ENCODE measurements at regions not wholly inside any gene's neighbourhood (a gene's known extent, or its start where the extent isn't known, plus 50 kb on each side); places are given as distances from the start of the nearest gene placed in this dataset.
A peak's percentile ranks its signal among the peaks of the same experiment; 100 is the strongest.

DNA sequence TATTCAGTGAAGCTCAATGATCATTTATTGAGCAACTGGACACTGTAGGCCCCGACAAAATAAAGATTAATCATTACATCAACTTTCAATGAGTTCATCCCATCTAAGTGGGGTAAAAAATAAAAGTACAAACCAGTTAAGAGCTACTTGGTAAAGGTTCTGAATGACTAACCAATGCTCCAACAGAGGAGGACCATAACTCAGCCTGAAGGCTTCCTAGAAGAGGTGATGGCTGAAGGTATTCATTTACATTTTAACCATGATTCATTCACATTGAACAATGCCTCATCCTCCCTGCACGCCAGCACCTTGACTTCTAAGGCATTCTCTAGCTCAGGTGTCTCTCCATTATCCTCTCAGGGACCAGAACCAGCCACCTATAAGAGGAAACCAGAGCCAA is 201.4 kb downstream of the ZNF462 start:
- Histone ChIP-seq H3K36me3 (no peaks in the 10 kb centered on the region), H3K4me1 (no peaks in the 10 kb centered on the region), H3K4me3 (no peak overlapping the region), H3K27me3 (no peaks in the 10 kb centered on the region), H3K9me3 (no peaks in the 10 kb centered on the region), H3K27ac (no peak overlapping the region)
- no peak for DNase-seq
- WGBS, 2 donors = 83 to 90% methylated on average over 2 of the region's 2 CpGs
- TF ChIP-seq POLR2AphosphoS5 (IDR thresholded peaks at IDR 0.05) (no peak), EP300 (IDR thresholded peaks at IDR 0.05) (no peak), POLR2A (IDR thresholded peaks at IDR 0.05) (no peak), CTCF (IDR thresholded peaks at IDR 0.05) (no peak)
- ATAC-seq (ENCODE audit: low FRiP score in 2 of 2) = no peak

GRCh38 chr9:107065549-107065948 is 202.6 kb downstream of the ZNF462 start:
- DNase-seq = no peak
- H3K27ac ChIP-seq = no peak overlapping the region
- ATAC-seq (ENCODE audit: low FRiP score in 2 of 2) = no peak
- TF ChIP-seq EP300 (IDR thresholded peaks at IDR 0.05) (no peak), POLR2A (IDR thresholded peaks at IDR 0.05) (no peak), CTCF (IDR thresholded peaks at IDR 0.05) (no peak), POLR2AphosphoS5 (IDR thresholded peaks at IDR 0.05) (no peak)
- H3K4me3 ChIP-seq = no peak overlapping the region
- 75 to 78% methylated on average over 2 of the region's 2 CpGs for WGBS, 2 donors
- H3K9me3 ChIP-seq = no peaks in the 10 kb centered on the region
- H3K27me3 ChIP-seq = no peaks in the 10 kb centered on the region
- no peaks in the 10 kb centered on the region for H3K4me1 ChIP-seq
- no peaks in the 10 kb centered on the region for H3K36me3 ChIP-seq

- H3K27ac ChIP-seq = no peak overlapping the region
- 63 to 73% methylated on average over 5 to 6 of the region's 6 CpGs for WGBS, 2 donors
- no peaks in the 10 kb centered on the region for H3K27me3 ChIP-seq
- ATAC-seq (ENCODE audit: low FRiP score in 2 of 2) (no peak), DNase-seq (peak in 1 of 2 donors; percentile 23)
- H3K9me3 ChIP-seq = no peaks in the 10 kb centered on the region
- no peak overlapping the region for H3K4me3 ChIP-seq
- no peaks in the 10 kb centered on the region for H3K36me3 ChIP-seq
- no peak for TF ChIP-seq CTCF (IDR thresholded peaks at IDR 0.05)
- no peak for TF ChIP-seq POLR2AphosphoS5 (IDR thresholded peaks at IDR 0.05)
- TF ChIP-seq POLR2A (IDR thresholded peaks at IDR 0.05) = no peak
- TF ChIP-seq EP300 (IDR thresholded peaks at IDR 0.05) = no peak
- H3K4me1 ChIP-seq = no peaks in the 10 kb centered on the region
Measured at GRCh38 chr9:107067739-107068416, 204.9 kb downstream of the ZNF462 start.

GRCh38 chr9:107068581-107068980 is 205.6 kb downstream of the ZNF462 start:
- no peaks in the 10 kb centered on the region for H3K27me3 ChIP-seq
- H3K36me3 ChIP-seq = no peaks in the 10 kb centered on the region
- H3K9me3 ChIP-seq = no peaks in the 10 kb centered on the region
- no peak for DNase-seq
- H3K4me1 ChIP-seq = no peaks in the 10 kb centered on the region
- no peak for ATAC-seq (ENCODE audit: low FRiP score in 2 of 2)
- TF ChIP-seq CTCF (IDR thresholded peaks at IDR 0.05) = no peak
- no peak for TF ChIP-seq EP300 (IDR thresholded peaks at IDR 0.05)
- TF ChIP-seq POLR2AphosphoS5 (IDR thresholded peaks at IDR 0.05) = no peak
- TF ChIP-seq POLR2A (IDR thresholded peaks at IDR 0.05) = no peak
- no peak overlapping the region for H3K27ac ChIP-seq
- no peak overlapping the region for H3K4me3 ChIP-seq
- WGBS, 2 donors = 80 to 86% methylated on average over 2 of the region's 2 CpGs

- Histone ChIP-seq H3K9me3 (no peaks in the 10 kb centered on the region), H3K4me1 (no peaks in the 10 kb centered on the region), H3K36me3 (no peaks in the 10 kb centered on the region), H3K4me3 (no peak overlapping the region), H3K27ac (no peak overlapping the region), H3K27me3 (no peaks in the 10 kb centered on the region)
- DNase-seq (no peak), ATAC-seq (ENCODE audit: low FRiP score in 2 of 2) (no peak)
- 63 to 67% methylated on average over 1 of the region's 1 CpG for WGBS, 2 donors
- no peak for TF ChIP-seq POLR2AphosphoS5 (IDR thresholded peaks at IDR 0.05)
- TF ChIP-seq POLR2A (IDR thresholded peaks at IDR 0.05) = no peak
- TF ChIP-seq CTCF (IDR thresholded peaks at IDR 0.05) = no peak
- no peak for TF ChIP-seq EP300 (IDR thresholded peaks at IDR 0.05)
Measured at GRCh38 chr9:107070586-107070985, 207.6 kb downstream of the ZNF462 start.
